OCI-LY7 (cell line): ENCODE measurements at regions not wholly inside any gene's neighbourhood (a gene's known extent, or its start where the extent isn't known, plus 50 kb on each side); places are given as distances from the start of the nearest gene placed in this dataset.

Experiments used
- CTCF ChIP-seq: fragments of 200-600 bp; sonication (generic); conservative IDR thresholded peaks from 2 replicates; pipeline ENCODE4 v1.5.1; 2014; ENCODE audit warnings: mild to moderate bottlenecking, antibody characterized with exemption, low read length, moderate library complexity, mixed read lengths
- EZH2phosphoT487 ChIP-seq: fragments of 200-600 bp; sonication (generic); IDR thresholded peaks from 2 replicates; pipeline ENCODE4 v1.6.1; 2018; ENCODE audit warnings: low read depth, borderline replicate concordance, mild to moderate bottlenecking, mixed run types, antibody characterized with exemption, low read length, moderate library complexity, mixed read lengths

DNA sequence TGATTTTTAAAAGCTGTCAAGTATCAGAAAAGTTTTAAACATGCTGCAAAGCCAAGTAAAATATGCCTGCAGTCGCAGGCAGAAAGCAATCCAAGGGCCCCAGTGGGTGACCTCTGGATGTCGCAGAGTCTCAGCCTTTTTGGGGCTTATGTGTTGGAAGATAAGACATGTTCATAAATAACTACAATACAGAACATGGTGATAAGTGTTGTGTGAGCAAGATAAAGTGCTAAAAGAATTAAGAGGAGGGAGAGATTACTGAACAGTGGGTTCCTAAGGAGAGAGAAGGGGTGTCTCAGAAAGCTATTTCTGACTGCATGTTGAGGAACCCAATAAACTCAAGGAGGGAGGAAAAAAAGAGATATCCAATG is 78.9 kb upstream of the ADRB2 start:
- TF ChIP-seq CTCF (no peak), EZH2phosphoT487 (no peak)
